ENCODE measurements at regions not wholly inside any gene's neighbourhood (a gene's known extent, or its start where the extent isn't known, plus 50 kb on each side); places are given as distances from the start of the nearest gene placed in this dataset.

DNA sequence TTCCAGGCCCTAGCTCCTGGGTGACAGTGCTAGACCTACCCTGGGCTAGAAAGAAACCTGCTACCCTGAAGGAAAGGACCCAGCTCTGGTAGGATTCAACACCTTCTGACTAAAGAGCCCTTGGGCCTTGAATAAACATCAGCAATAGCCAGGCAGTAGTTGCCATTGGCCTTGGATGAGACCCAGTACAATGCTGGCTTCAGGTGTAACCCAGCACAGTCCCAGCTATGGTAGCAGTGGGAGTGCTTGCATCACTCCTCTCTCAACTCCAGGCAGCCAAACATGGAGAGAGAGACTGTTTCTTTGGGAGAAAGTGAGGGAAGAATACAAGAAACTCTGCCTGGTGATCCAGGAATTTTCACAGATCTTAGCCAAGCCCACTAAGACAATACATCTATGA, 73.5 kb upstream of the CXorf66 start:
- Histone ChIP-seq H3K27me3 (ENCODE audit: insufficient read depth) (no peaks in the 10 kb centered on the region), H3F3A (replicated peaks; ENCODE audit: insufficient read depth) (no peaks in the 10 kb centered on the region), H3K36me3 (replicated peaks in 1 of 2; ENCODE audit: control insufficient read depth in 1 of 2, insufficient read depth in 2 of 2, low read length in 1 of 2) (no peaks in the 10 kb centered on the region), H3K9ac (no peak overlapping the region), H3K4me1 (ENCODE audit: control insufficient read depth in 1 of 2, insufficient read depth in 2 of 2, low read depth in 1 of 2, low read length in 1 of 2) (no peaks in the 10 kb centered on the region), H3K9me3 (no peaks in the 10 kb centered on the region), H2AFZ (ENCODE audit: low read depth) (no peak overlapping the region), H4K20me1 (ENCODE audit: insufficient read depth) (no peaks in the 10 kb centered on the region), H3K4me2 (no peak overlapping the region), H3K9me2 (no peaks in the 10 kb centered on the region), H3K27ac (ENCODE audit: low read depth in 2 of 2, low read length in 1 of 2) (no peak overlapping the region), H3K4me3 (ENCODE audit: low read depth in 2 of 2, low read length in 1 of 2) (no peak overlapping the region), H3K79me2 (ENCODE audit: insufficient read depth) (no peaks in the 10 kb centered on the region)
- ChIA-PET CTCF (interaction anchor here (1.7 kb wide), 1 partner anchor 18 kb away, joined by 6 read pairs; no protein-coding TSS in a partner anchor), POLR2A (no interaction called here)
- DNase-seq, result no peak
- TF ChIP-seq ELF1 (IDR thresholded peaks at IDR 0.05) (no peak), RCOR1 (IDR thresholded peaks at IDR 0.05; ENCODE audit: low read length) (no peak), EP300 (IDR thresholded peaks at IDR 0.05; ENCODE audit: borderline replicate concordance in 1 of 2, low read depth in 1 of 2, low read length in 1 of 2) (no peak), TEAD4 (IDR thresholded peaks at IDR 0.05; ENCODE audit: borderline replicate concordance, insufficient read depth) (no peak), POLR2AphosphoS5 (IDR thresholded peaks at IDR 0.05; ENCODE audit: low read depth, low read length) (no peak), MXI1 (IDR thresholded peaks at IDR 0.05; ENCODE audit: low read depth, low read length) (no peak), FOXM1 (IDR thresholded peaks at IDR 0.05; ENCODE audit: low read depth) (no peak), YY1 (IDR thresholded peaks at IDR 0.05; ENCODE audit: low read depth) (no peak), RAD21 (IDR thresholded peaks at IDR 0.05; ENCODE audit: low read length) (no peak), RFX5 (IDR thresholded peaks at IDR 0.05; ENCODE audit: low read length) (no peak)
- TF ChIP-seq, protein P1, sequence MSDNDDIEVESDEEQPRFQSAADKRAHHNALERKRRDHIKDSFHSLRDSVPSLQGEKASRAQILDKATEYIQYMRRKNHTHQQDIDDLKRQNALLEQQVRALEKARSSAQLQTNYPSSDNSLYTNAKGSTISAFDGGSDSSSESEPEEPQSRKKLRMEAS (IDR thresholded peaks at IDR 0.05; ENCODE audit: low read depth), result no peak

DNA sequence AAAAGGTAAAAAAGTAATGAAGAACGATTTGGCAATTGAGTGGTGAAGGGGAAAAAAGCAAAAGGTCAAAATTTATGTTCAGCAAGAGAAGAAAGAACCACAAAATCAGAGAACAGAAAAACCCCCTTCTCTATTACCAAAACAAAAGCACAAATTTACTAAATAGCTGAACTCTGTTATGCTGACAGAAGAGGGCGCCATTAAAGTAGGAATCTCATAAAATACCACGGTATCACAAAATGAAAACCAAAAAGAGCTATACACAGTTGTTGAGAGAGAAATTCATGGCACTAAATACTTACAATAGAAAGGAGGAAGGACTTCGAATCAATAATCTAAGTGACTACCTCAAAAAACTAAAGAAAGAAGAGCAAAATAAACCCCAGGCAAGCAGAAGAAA, 69.6 kb upstream of the CXorf66 start:
- under 1% methylated on average over 4 of the region's 4 CpGs for WGBS (ENCODE audit: low lambda C conversion rate)
- Histone ChIP-seq H3K9me3 (no peaks in the 10 kb centered on the region), H3K9me2 (no peaks in the 10 kb centered on the region), H3K9ac (no peak overlapping the region), H3K27ac (ENCODE audit: low read depth in 2 of 2, low read length in 1 of 2) (no peak overlapping the region), H3F3A (replicated peaks; ENCODE audit: insufficient read depth) (no peaks in the 10 kb centered on the region), H2AFZ (ENCODE audit: low read depth) (no peak overlapping the region), H3K27me3 (ENCODE audit: insufficient read depth) (no peaks in the 10 kb centered on the region), H3K79me2 (ENCODE audit: insufficient read depth) (no peaks in the 10 kb centered on the region), H4K20me1 (ENCODE audit: insufficient read depth) (no peaks in the 10 kb centered on the region), H3K4me2 (no peak overlapping the region), H3K36me3 (replicated peaks in 1 of 2; ENCODE audit: control insufficient read depth in 1 of 2, insufficient read depth in 2 of 2, low read length in 1 of 2) (no peaks in the 10 kb centered on the region), H3K4me3 (ENCODE audit: low read depth in 2 of 2, low read length in 1 of 2) (no peak overlapping the region; a peak in 1 of 4 replicates), H3K4me1 (ENCODE audit: control insufficient read depth in 1 of 2, insufficient read depth in 2 of 2, low read depth in 1 of 2, low read length in 1 of 2) (no peaks in the 10 kb centered on the region)
- POLR2A ChIA-PET, result no interaction called here
- peak; percentile 2 for DNase-seq
- TF ChIP-seq RAD21 (IDR thresholded peaks at IDR 0.05; ENCODE audit: low read length) (0 out of 2 replicates have a peak, but pooled peaks have one; percentile 17), FOXJ3 (CRISPR knock-in tag; IDR thresholded peaks at IDR 0.05) (no peak)
- TF ChIP-seq, protein P2, sequence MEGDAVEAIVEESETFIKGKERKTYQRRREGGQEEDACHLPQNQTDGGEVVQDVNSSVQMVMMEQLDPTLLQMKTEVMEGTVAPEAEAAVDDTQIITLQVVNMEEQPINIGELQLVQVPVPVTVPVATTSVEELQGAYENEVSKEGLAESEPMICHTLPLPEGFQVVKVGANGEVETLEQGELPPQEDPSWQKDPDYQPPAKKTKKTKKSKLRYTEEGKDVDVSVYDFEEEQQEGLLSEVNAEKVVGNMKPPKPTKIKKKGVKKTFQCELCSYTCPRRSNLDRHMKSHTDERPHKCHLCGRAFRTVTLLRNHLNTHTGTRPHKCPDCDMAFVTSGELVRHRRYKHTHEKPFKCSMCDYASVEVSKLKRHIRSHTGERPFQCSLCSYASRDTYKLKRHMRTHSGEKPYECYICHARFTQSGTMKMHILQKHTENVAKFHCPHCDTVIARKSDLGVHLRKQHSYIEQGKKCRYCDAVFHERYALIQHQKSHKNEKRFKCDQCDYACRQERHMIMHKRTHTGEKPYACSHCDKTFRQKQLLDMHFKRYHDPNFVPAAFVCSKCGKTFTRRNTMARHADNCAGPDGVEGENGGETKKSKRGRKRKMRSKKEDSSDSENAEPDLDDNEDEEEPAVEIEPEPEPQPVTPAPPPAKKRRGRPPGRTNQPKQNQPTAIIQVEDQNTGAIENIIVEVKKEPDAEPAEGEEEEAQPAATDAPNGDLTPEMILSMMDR (IDR thresholded peaks at IDR 0.05), result peak; percentile 57
- CTCF ChIA-PET, result interaction anchor here (1.3 to 1.8 kb wide), 2 partner anchors 12 to 107 kb away, joined by 3 to 6 read pairs; no protein-coding TSS in a partner anchor

All from SK-N-SH (cell line).